Suppressor macrophage treated with lipopolysaccharide for 4 hours (primary cell): ENCODE measurements at regions not wholly inside any gene's neighbourhood (a gene's known extent, or its start where the extent isn't known, plus 50 kb on each side); places are given as distances from the start of the nearest gene placed in this dataset.
"Not testable (repeated sequence)": the region's sequence is repeated elsewhere in the genome, so short reads cannot be mapped to it uniquely, and the experiment has no call there.

Experiments used
- DNase-seq: peaks from one replicate; pipeline ENCODE4 v3.0.0-alpha.2; 2020

GRCh38 chr10:81674941-81675340 lies 200.1 kb upstream of the NRG3 start:
- DNase-seq = no peak

GRCh38 chr10:81679291-81679690 lies 195.7 kb upstream of the NRG3 start:
- DNase-seq = no peak

GRCh38 chr10:81680359-81680758 lies 194.6 kb upstream of the NRG3 start:
- DNase-seq = no peak

GRCh38 chr10:81688459-81688858 lies 186.5 kb upstream of the NRG3 start:
- no peak for DNase-seq

GRCh38 chr10:81696609-81697388 lies 178.2 kb upstream of the NRG3 start:
- no peak for DNase-seq

GRCh38 chr10:81704596-81704995 lies 170.4 kb upstream of the NRG3 start:
- DNase-seq = no peak

- DNase-seq = no peak
These were observed 166.6 kb upstream of the NRG3 start for GRCh38 chr10:81708416-81708815.

- DNase-seq = no peak
These were observed 166.1 kb upstream of the NRG3 start for GRCh38 chr10:81708929-81709328.

- DNase-seq = no peak
These were observed 152.6 kb upstream of the NRG3 start for GRCh38 chr10:81722399-81722798.

- DNase-seq = no peak
These were observed 150.6 kb upstream of the NRG3 start for GRCh38 chr10:81724431-81724830.

- DNase-seq = no peak
These were observed 149.1 kb upstream of the NRG3 start for GRCh38 chr10:81725851-81726250.

GRCh38 chr10:81728692-81729091 lies 146.3 kb upstream of the NRG3 start:
- no peak for DNase-seq

GRCh38 chr10:81730891-81731290 lies 144.1 kb upstream of the NRG3 start:
- no peak for DNase-seq

- DNase-seq = no peak
These were observed 141.5 kb upstream of the NRG3 start for GRCh38 chr10:81733542-81733941.

GRCh38 chr10:81735167-81735566 lies 139.8 kb upstream of the NRG3 start:
- DNase-seq = not testable (repeated sequence)

GRCh38 chr10:81759111-81759510 lies 115.9 kb upstream of the NRG3 start:
- DNase-seq = no peak

- DNase-seq = no peak
These were observed 90.8 kb upstream of the NRG3 start for GRCh38 chr10:81784111-81784597.

GRCh38 chr10:81792729-81793128 lies 82.3 kb upstream of the NRG3 start:
- no peak for DNase-seq

- DNase-seq = no peak
These were observed 68.2 kb upstream of the NRG3 start for GRCh38 chr10:81806842-81807241.

- no peak for DNase-seq
These were observed 60.2 kb upstream of the NRG3 start for GRCh38 chr10:81814842-81815241.

GRCh38 chr10:81817596-81818170 lies 57.3 kb upstream of the NRG3 start:
- no peak for DNase-seq

GRCh38 chr10:81820418-81820817 lies 54.6 kb upstream of the NRG3 start:
- DNase-seq = no peak
